IMR-90 (cell line): ENCODE measurements at regions not wholly inside any gene's neighbourhood (a gene's known extent, or its start where the extent isn't known, plus 50 kb on each side); places are given as distances from the start of the nearest gene placed in this dataset.

Source experiments
- ATAC-seq: fragments of 200-7000 bp; cut with Tn5 transposase; 2 replicates; pipeline ENCODE4 v1.9.1; 2020; ENCODE audit warnings: low read depth, mild to moderate bottlenecking, moderate library complexity
- BruUV-seq: library from RNA; stranded (reverse); fragments of 400-500 nt; replicated peaks from 2 replicates; lab custom pipeline; 2021; lab: Mats Ljungman, UMichigan
- CTCF ChIA-PET: fragments of 300-600 bp; formaldehyde crosslinking; extraction: SDS; loops from one replicate; lab custom pipeline; 2021; ENCODE audit warnings: antibody characterized with exemption; lab: Yijun Ruan, JAX
- POLR2A ChIA-PET: fragments of 300-600 bp; sonication (Branson Sonifier 250); formaldehyde crosslinking; loops from one replicate; lab custom pipeline; 2022; ENCODE audit warnings: antibody characterized with exemption; ENCODE audit not compliant: unreplicated experiment; lab: Charles Lee
- DNase-seq: peaks from one replicate; pipeline ENCODE4 v3.0.0; 2013
- H2AFZ ChIP-seq: replicated peaks from 2 replicates; pipeline ENCODE3; 2013; ENCODE audit warnings: low read length, mild to moderate bottlenecking; ENCODE audit not compliant: poor library complexity
- H2AK5ac ChIP-seq: 2 replicates; pipeline ENCODE4 v1.6.1; 2013; ENCODE audit warnings: low read depth, low read length, inconsistent platforms
- H2AK9ac ChIP-seq: replicated peaks from 2 replicates; pipeline ENCODE3; 2013; ENCODE audit warnings: mild to moderate bottlenecking, low read depth, low read length, moderate library complexity; ENCODE audit not compliant: poor library complexity
- H2BK120ac ChIP-seq: 2 replicates; pipeline ENCODE4 v1.6.1; 2013; ENCODE audit warnings: low read depth, low read length, inconsistent platforms
- H2BK15ac ChIP-seq: 3 replicates; pipeline ENCODE4 v1.6.1; 2013; ENCODE audit warnings: low read depth, low read length, inconsistent platforms
- H2BK20ac ChIP-seq: 2 replicates; pipeline ENCODE4 v1.6.1; 2013; ENCODE audit warnings: low read depth, mild to moderate bottlenecking, inconsistent platforms, low read length, moderate library complexity
- H2BK5ac ChIP-seq: 2 replicates; pipeline ENCODE4 v1.6.1; 2013; ENCODE audit warnings: mild to moderate bottlenecking, low read depth, low read length, inconsistent platforms; ENCODE audit not compliant: poor library complexity, severe bottlenecking
- H3K14ac ChIP-seq: replicated peaks from 2 replicates; pipeline ENCODE4 v1.6.1; 2013; ENCODE audit warnings: low read depth, low read length, inconsistent platforms
- H3K18ac ChIP-seq: 2 replicates; pipeline ENCODE4 v1.6.1; 2013; ENCODE audit warnings: low read depth, low read length, control low read depth
- H3K23ac ChIP-seq: 2 replicates; pipeline ENCODE4 v1.6.1; 2013; ENCODE audit warnings: low read depth, low read length, inconsistent platforms
- H3K27ac ChIP-seq: 2 replicates; pipeline ENCODE4 v1.5.1; 2013; ENCODE audit warnings: mild to moderate bottlenecking, control low read depth, low read length; ENCODE audit not compliant: insufficient read depth
- H3K27me3 ChIP-seq: 2 replicates; pipeline ENCODE4 v1.6.1; 2013; ENCODE audit warnings: low read length; ENCODE audit not compliant: control insufficient read depth, insufficient read depth
- H3K36me3 ChIP-seq: 2 replicates; pipeline ENCODE4 v1.6.1; 2013; ENCODE audit warnings: low read length, mixed read lengths; ENCODE audit not compliant: control insufficient read depth, insufficient read depth
- H3K4ac ChIP-seq: 2 replicates; pipeline ENCODE4 v1.6.1; 2013; ENCODE audit warnings: low read depth, low read length, inconsistent platforms
- H3K4me1 ChIP-seq: 2 replicates; pipeline ENCODE4 v1.6.1; 2013; ENCODE audit warnings: low read length, mixed read lengths; ENCODE audit not compliant: control insufficient read depth, insufficient read depth
- H3K4me2 ChIP-seq: 2 replicates; pipeline ENCODE4 v1.6.1; 2013; ENCODE audit warnings: low read depth, mild to moderate bottlenecking, control low read depth, low read length, moderate library complexity
- H3K4me3 ChIP-seq: 2 replicates; pipeline ENCODE4 v1.5.1; 2013; ENCODE audit warnings: low read depth, mild to moderate bottlenecking, control low read depth, low read length, moderate library complexity; ENCODE audit not compliant: insufficient read depth
- H3K56ac ChIP-seq: 2 replicates; pipeline ENCODE4 v1.6.1; 2013; ENCODE audit warnings: low read length, inconsistent platforms; ENCODE audit not compliant: insufficient read depth; ENCODE audit errors: extremely low read depth
- H3K79me1 ChIP-seq, 2 experiments: 2 replicates each; pipeline ENCODE4 v1.6.1; 2013; ENCODE audit warnings: low read length in 2 of 2, inconsistent platforms in 1 of 2, low read depth in 1 of 2
- H3K9ac ChIP-seq: 2 replicates; pipeline ENCODE4 v1.6.1; 2013; ENCODE audit warnings: low read depth, low read length, control low read depth
- H3K9me1 ChIP-seq: 2 replicates; pipeline ENCODE4 v1.6.1; 2013; ENCODE audit warnings: low read length, inconsistent platforms; ENCODE audit not compliant: insufficient read depth
- H3K9me3 ChIP-seq: 2 replicates; pipeline ENCODE4 v1.6.1; 2013; ENCODE audit warnings: low read length; ENCODE audit not compliant: control insufficient read depth, insufficient read depth
- H4K20me1 ChIP-seq: 2 replicates; pipeline ENCODE4 v1.6.1; 2013; ENCODE audit warnings: low read length, inconsistent platforms; ENCODE audit not compliant: insufficient read depth
- H4K5ac ChIP-seq: 2 replicates; pipeline ENCODE4 v1.6.1; 2013; ENCODE audit warnings: mild to moderate bottlenecking, low read depth, low read length, control low read depth
- H4K8ac ChIP-seq, 2 experiments: 2 replicates each; pipeline ENCODE4 v1.6.1; 2013; ENCODE audit warnings: low read depth in 2 of 2, low read length in 2 of 2, control low read depth in 1 of 2, inconsistent platforms in 1 of 2
- H4K91ac ChIP-seq: 2 replicates; pipeline ENCODE4 v1.6.1; 2013; ENCODE audit warnings: low read depth, low read length, inconsistent platforms; ENCODE audit not compliant: insufficient read depth
- ELK1 ChIP-seq: fragments of 150-350 bp; IDR thresholded peaks from 2 replicates; pipeline ENCODE4 v1.6.1; 2016; ENCODE audit warnings: low read depth, mild to moderate bottlenecking, low read length, moderate library complexity, borderline replicate concordance
- MXI1 ChIP-seq: IDR thresholded peaks from 2 replicates; pipeline ENCODE4 v1.6.1; 2012; ENCODE audit warnings: low read depth, mild to moderate bottlenecking, low read length, moderate library complexity, borderline replicate concordance
- RAD21 ChIP-seq: IDR thresholded peaks from 2 replicates; pipeline ENCODE4 v1.6.1; 2012; ENCODE audit warnings: low read length, improper control_type of control experiment
- SMC3 ChIP-seq: fragments of 150-350 bp; IDR thresholded peaks from 2 replicates; pipeline ENCODE4 v1.6.1; 2016; ENCODE audit warnings: low read depth, mild to moderate bottlenecking, antibody characterized with exemption, low read length, moderate library complexity
- USF2 ChIP-seq: fragments of 150-350 bp; IDR thresholded peaks from 2 replicates; pipeline ENCODE4 v1.6.1; 2017; ENCODE audit warnings: mild to moderate bottlenecking, antibody characterized with exemption, low read length, low read depth
- WGBS, 2 experiments: methylation state at CpG; one replicate each; pipeline versions ENCODE4 v1.1.5 to v1.1.7; 2013; ENCODE audit warnings: missing lambda C conversion rate in 2 of 2; ENCODE audit not compliant: insufficient read length in 1 of 2; ENCODE audit errors: extremely low coverage in 2 of 2; 5-methylcytosine and 5-hydroxymethylcytosine counted together
- dilution Hi-C: fragments of 300-500 bp; cut with HindIII; formaldehyde crosslinking; loops from one replicate; pipeline ENCODE4 v1.14.3; 2018; ENCODE audit warnings: low sequenced_read_pairs; ENCODE audit not compliant: unreplicated experiment
- in situ Hi-C: fragments of 300-500 bp; cut with MboI; formaldehyde crosslinking; loops from 3 replicates; pipeline ENCODE4 v1.14.3; 2019; ENCODE audit warnings: low sequenced_read_pairs, inconsistent platforms, mixed read lengths
- intact Hi-C: fragments of 100-400 bp; cut with micrococcal nuclease; formaldehyde crosslinking; loops from 2 replicates; pipeline ENCODE4 v1.10.0; 2022
- TF ChIP-seq, protein P1 (sequence below): conservative IDR thresholded peaks from 2 replicates; pipeline ENCODE4 v1.5.1; 2012; ENCODE audit warnings: mild to moderate bottlenecking, low read depth, low read length, improper control_type of control experiment

GRCh38 chr5:176188085-176188484, 50.1 kb upstream of the SIMC1 start:
- Histone ChIP-seq H3K4me1 (peaks cover 4% of the 10 kb centered on the region; the same call in 1 of the 2 replicates), H2BK20ac (no peak overlapping the region), H4K20me1 (no peaks in the 10 kb centered on the region), H4K8ac (no peak overlapping the region), H2AK5ac (no peak overlapping the region), H3K56ac (no peak overlapping the region), H3K9me1 (no peaks in the 10 kb centered on the region), H3K79me1 (no peaks in the 10 kb centered on the region), H3K18ac (no peak overlapping the region), H3K27ac (no peak overlapping the region), H3K14ac (no peak overlapping the region), H2AFZ (no peak overlapping the region), H3K27me3 (peaks cover 1% of the 10 kb centered on the region; the same call in 1 of the 2 replicates), H2BK120ac (no peak overlapping the region), H3K23ac (no peak overlapping the region), H4K91ac (no peak overlapping the region), H2BK15ac (no peak overlapping the region), H4K5ac (no peak overlapping the region), H3K4me3 (no peak overlapping the region), H3K36me3 (no peaks in the 10 kb centered on the region), H3K9ac (no peak overlapping the region), H2BK5ac (no peak overlapping the region), H2AK9ac (no peak overlapping the region), H3K4me2 (no peak overlapping the region), H3K4ac (no peak overlapping the region), H3K9me3 (no peaks in the 10 kb centered on the region)
- no peak for ATAC-seq
- intact Hi-C loops (no loop called here), in situ Hi-C loops (no loop called here), dilution Hi-C loops (no loop called here)
- no CpG with 5 or more reads among the region's 7 CpGs for WGBS, 2 experiments
- TF ChIP-seq USF2 (no peak), RAD21 (no peak), MXI1 (no peak), ELK1 (no peak), SMC3 (no peak)
- TF ChIP-seq, protein P1, sequence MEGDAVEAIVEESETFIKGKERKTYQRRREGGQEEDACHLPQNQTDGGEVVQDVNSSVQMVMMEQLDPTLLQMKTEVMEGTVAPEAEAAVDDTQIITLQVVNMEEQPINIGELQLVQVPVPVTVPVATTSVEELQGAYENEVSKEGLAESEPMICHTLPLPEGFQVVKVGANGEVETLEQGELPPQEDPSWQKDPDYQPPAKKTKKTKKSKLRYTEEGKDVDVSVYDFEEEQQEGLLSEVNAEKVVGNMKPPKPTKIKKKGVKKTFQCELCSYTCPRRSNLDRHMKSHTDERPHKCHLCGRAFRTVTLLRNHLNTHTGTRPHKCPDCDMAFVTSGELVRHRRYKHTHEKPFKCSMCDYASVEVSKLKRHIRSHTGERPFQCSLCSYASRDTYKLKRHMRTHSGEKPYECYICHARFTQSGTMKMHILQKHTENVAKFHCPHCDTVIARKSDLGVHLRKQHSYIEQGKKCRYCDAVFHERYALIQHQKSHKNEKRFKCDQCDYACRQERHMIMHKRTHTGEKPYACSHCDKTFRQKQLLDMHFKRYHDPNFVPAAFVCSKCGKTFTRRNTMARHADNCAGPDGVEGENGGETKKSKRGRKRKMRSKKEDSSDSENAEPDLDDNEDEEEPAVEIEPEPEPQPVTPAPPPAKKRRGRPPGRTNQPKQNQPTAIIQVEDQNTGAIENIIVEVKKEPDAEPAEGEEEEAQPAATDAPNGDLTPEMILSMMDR = no peak
- CTCF ChIA-PET = no interaction called here
- no peak for DNase-seq
- POLR2A ChIA-PET = no interaction called here
- BruUV-seq = no TSS peak
